Trophoblast cell (in vitro differentiated cells and primary cell): ENCODE measurements at regions not wholly inside any gene's neighbourhood (a gene's known extent, or its start where the extent isn't known, plus 50 kb on each side); places are given as distances from the start of the nearest gene placed in this dataset.

Experiments used
- DNase-seq, 2 donors: peaks; one replicate each; pipeline ENCODE4 v3.0.0-alpha.2; 2016
- H2AFZ ChIP-seq: 2 replicates; pipeline ENCODE4 v1.6.1; 2013; ENCODE audit warnings: low read length, moderate library complexity, mild to moderate bottlenecking; ENCODE audit not compliant: insufficient read depth, poor library complexity
- H2AK5ac ChIP-seq: 2 replicates; pipeline ENCODE4 v1.6.1; 2013; ENCODE audit warnings: mild to moderate bottlenecking, low read length
- H2BK120ac ChIP-seq: 2 replicates; pipeline ENCODE4 v1.6.1; 2013; ENCODE audit warnings: low read length, mild to moderate bottlenecking, moderate library complexity; ENCODE audit not compliant: insufficient read depth, poor library complexity
- H2BK12ac ChIP-seq: 2 replicates; pipeline ENCODE4 v1.6.1; 2013; ENCODE audit warnings: mild to moderate bottlenecking, low read length, moderate library complexity
- H2BK5ac ChIP-seq: 2 replicates; pipeline ENCODE4 v1.6.1; 2013; ENCODE audit warnings: low read length, low read depth, moderate library complexity, mild to moderate bottlenecking; ENCODE audit not compliant: poor library complexity
- H3K14ac ChIP-seq: 2 replicates; pipeline ENCODE4 v1.6.1; 2013; ENCODE audit warnings: mild to moderate bottlenecking, low read length
- H3K18ac ChIP-seq: 2 replicates; pipeline ENCODE4 v1.6.1; 2013; ENCODE audit warnings: mild to moderate bottlenecking, low read length
- H3K23ac ChIP-seq: 2 replicates; pipeline ENCODE4 v1.6.1; 2013; ENCODE audit warnings: low read length
- H3K27ac ChIP-seq: 2 replicates; pipeline ENCODE4 v1.5.1; 2013; ENCODE audit warnings: low read depth, mild to moderate bottlenecking, inconsistent platforms, low read length, moderate library complexity
- H3K27me3 ChIP-seq: 2 replicates; pipeline ENCODE4 v1.6.1; 2013; ENCODE audit warnings: inconsistent platforms, mild to moderate bottlenecking, low read length, moderate library complexity; ENCODE audit not compliant: insufficient read depth
- H3K36me3 ChIP-seq, 2 experiments: 1 replicate in 1 of 2; 2 replicates in 1 of 2; pipeline ENCODE4 v1.6.1; 2013; ENCODE audit warnings: low read length in 2 of 2, mild to moderate bottlenecking in 2 of 2, moderate library complexity in 1 of 2; ENCODE audit not compliant: insufficient read depth in 2 of 2, control insufficient read depth in 1 of 2
- H3K4ac ChIP-seq: 2 replicates; pipeline ENCODE4 v1.6.1; 2013; ENCODE audit warnings: low read depth, mild to moderate bottlenecking, low read length, moderate library complexity
- H3K4me1 ChIP-seq, 2 experiments: 1 replicate in 1 of 2; 2 replicates in 1 of 2; pipeline ENCODE4 v1.6.1; 2013; ENCODE audit warnings: low read length in 2 of 2, mild to moderate bottlenecking in 2 of 2, moderate library complexity in 1 of 2; ENCODE audit not compliant: insufficient read depth in 2 of 2, control insufficient read depth in 1 of 2
- H3K4me2 ChIP-seq: 2 replicates; pipeline ENCODE4 v1.6.1; 2013; ENCODE audit warnings: inconsistent platforms, mild to moderate bottlenecking, low read length, moderate library complexity
- H3K4me3 ChIP-seq: 2 replicates; pipeline ENCODE4 v1.5.1; 2013; ENCODE audit warnings: mild to moderate bottlenecking, low read depth, low read length, inconsistent platforms
- H3K79me1 ChIP-seq: one replicate; pipeline ENCODE4 v1.6.1; 2013; ENCODE audit warnings: low read length
- H3K79me2 ChIP-seq: 2 replicates; pipeline ENCODE4 v1.6.1; 2013; ENCODE audit warnings: low read length, mild to moderate bottlenecking; ENCODE audit not compliant: control insufficient read depth, insufficient read depth, poor library complexity
- H3K9ac ChIP-seq: 2 replicates; pipeline ENCODE4 v1.6.1; 2013; ENCODE audit warnings: mild to moderate bottlenecking, low read length
- H3K9me3 ChIP-seq: 2 replicates; pipeline ENCODE4 v1.6.1; 2013; ENCODE audit warnings: low read depth, mild to moderate bottlenecking, control low read depth, inconsistent platforms, low read length; ENCODE audit not compliant: insufficient read depth
- H4K12ac ChIP-seq: 2 replicates; pipeline ENCODE4 v1.6.1; 2013; ENCODE audit warnings: low read depth, mild to moderate bottlenecking, low read length, moderate library complexity
- H4K8ac ChIP-seq: 2 replicates; pipeline ENCODE4 v1.6.1; 2013; ENCODE audit warnings: low read depth, mild to moderate bottlenecking, low read length, moderate library complexity
- H4K91ac ChIP-seq: one replicate; pipeline ENCODE4 v1.6.1; 2013; ENCODE audit warnings: low read depth, mild to moderate bottlenecking, low read length, moderate library complexity
- WGBS: extraction: QIAGEN DNeasy Blood & Tissue Kit; methylation state at CpG from one replicate; pipeline ENCODE4 v1.1.7; 2013; ENCODE audit warnings: missing lambda C conversion rate; ENCODE audit not compliant: insufficient read length, insufficient coverage; ENCODE audit errors: extremely low coverage; 5-methylcytosine and 5-hydroxymethylcytosine counted together

DNA sequence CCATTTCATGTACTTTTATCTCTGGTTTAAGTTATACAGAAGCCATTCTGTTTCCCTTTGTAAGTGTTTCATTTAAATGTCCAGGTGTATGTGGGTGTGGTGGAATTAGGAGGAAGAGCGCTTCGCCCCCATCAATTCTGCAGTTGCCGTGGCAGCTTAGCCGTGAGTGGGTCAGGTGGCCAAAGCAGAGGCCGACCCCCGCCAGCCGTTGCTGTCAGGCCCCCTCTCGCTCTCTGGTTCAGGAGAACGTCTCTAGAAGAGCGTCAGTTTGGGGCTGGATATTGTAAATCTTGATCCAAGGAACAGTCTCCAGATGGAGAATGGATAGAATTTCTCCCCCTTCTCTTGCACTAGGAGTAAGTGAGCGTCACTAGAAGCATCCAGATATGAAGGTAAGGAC, 367.4 kb downstream of the FOXA2 start:
- Histone ChIP-seq H3K27ac (no peak overlapping the region), H3K9me3 (no peaks in the 10 kb centered on the region), H2BK120ac (no peak overlapping the region), H3K79me2 (no peaks in the 10 kb centered on the region), H3K18ac (no peak overlapping the region), H4K8ac (no peak overlapping the region), H3K79me1 (no peaks in the 10 kb centered on the region), H2BK12ac (no peak overlapping the region), H3K9ac (no peak overlapping the region), H2AK5ac (no peak overlapping the region), H3K4me1 (no peaks in the 10 kb centered on the region), H2BK5ac (no peak overlapping the region), H3K36me3 (no peaks in the 10 kb centered on the region), H4K91ac (no peak overlapping the region), H3K4me3 (no peak overlapping the region), H3K4me2 (no peak overlapping the region), H3K4ac (no peak overlapping the region), H3K14ac (no peak overlapping the region), H2AFZ (no peak overlapping the region), H4K12ac (no peak overlapping the region), H3K23ac (no peak overlapping the region), H3K27me3 (no peaks in the 10 kb centered on the region)
- WGBS: no CpG with 5 or more reads among the region's 11 CpGs
- no peak for DNase-seq

GRCh38 chr20:22214296-22214695, 370.1 kb downstream of the FOXA2 start:
- no peak overlapping the region for H3K4me3 ChIP-seq
- WGBS: no CpG with 5 or more reads among the region's 3 CpGs

DNA sequence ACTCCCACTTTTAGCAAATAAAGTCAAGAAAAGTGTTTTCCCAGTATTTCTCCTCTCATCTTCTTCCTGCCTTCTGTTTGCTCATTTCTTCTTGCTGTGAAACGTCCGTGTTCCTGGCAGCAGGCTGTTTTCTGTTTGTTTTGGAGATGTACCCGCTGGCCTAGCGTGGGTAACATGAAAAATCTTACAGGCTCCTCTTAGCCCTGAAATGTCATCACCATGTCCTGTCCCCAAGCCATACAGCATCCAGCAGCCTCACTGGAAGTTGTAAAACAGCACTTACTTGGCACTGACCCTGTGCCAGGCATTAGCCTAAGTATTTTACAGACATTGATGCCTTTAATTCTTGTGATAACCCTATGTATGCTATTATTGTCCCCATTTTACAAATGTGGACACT, 371.1 kb downstream of the FOXA2 start:
- Histone ChIP-seq H2AK5ac (no peak overlapping the region), H3K9me3 (no peaks in the 10 kb centered on the region), H2BK5ac (no peak overlapping the region), H3K18ac (no peak overlapping the region), H3K36me3 (no peaks in the 10 kb centered on the region), H3K14ac (no peak overlapping the region), H4K8ac (no peak overlapping the region), H2BK120ac (no peak overlapping the region), H3K4me3 (no peak overlapping the region), H3K9ac (no peak overlapping the region), H3K4me1 (no peaks in the 10 kb centered on the region), H3K79me1 (no peaks in the 10 kb centered on the region), H3K4me2 (no peak overlapping the region), H3K23ac (no peak overlapping the region), H4K12ac (no peak overlapping the region), H3K27me3 (no peaks in the 10 kb centered on the region), H2BK12ac (no peak overlapping the region), H3K79me2 (no peaks in the 10 kb centered on the region), H4K91ac (no peak overlapping the region), H3K27ac (no peak overlapping the region), H2AFZ (no peak overlapping the region), H3K4ac (no peak overlapping the region)
- no CpG with 5 or more reads among the region's 4 CpGs for WGBS
- DNase-seq: no peak

More at GRCh38 chr20:22214296-22214695, 370.1 kb downstream of the FOXA2 start:
- no peak for DNase-seq
- H3K14ac ChIP-seq: no peak overlapping the region
- H2BK120ac ChIP-seq: no peak overlapping the region
- H3K9ac ChIP-seq: no peak overlapping the region
- no peaks in the 10 kb centered on the region for H3K4me1 ChIP-seq
- no peak overlapping the region for H4K91ac ChIP-seq
- H3K18ac ChIP-seq: no peak overlapping the region
- H3K36me3 ChIP-seq: no peaks in the 10 kb centered on the region
- H3K27ac ChIP-seq: no peak overlapping the region
- H3K27me3 ChIP-seq: no peaks in the 10 kb centered on the region
- H2AK5ac ChIP-seq: no peak overlapping the region
- H2BK5ac ChIP-seq: no peak overlapping the region
- H3K79me2 ChIP-seq: no peaks in the 10 kb centered on the region
- no peak overlapping the region for H3K23ac ChIP-seq
- H2AFZ ChIP-seq: no peak overlapping the region
- no peak overlapping the region for H4K8ac ChIP-seq
- no peaks in the 10 kb centered on the region for H3K9me3 ChIP-seq
- H3K79me1 ChIP-seq: no peaks in the 10 kb centered on the region
- no peak overlapping the region for H2BK12ac ChIP-seq
- no peak overlapping the region for H4K12ac ChIP-seq
- H3K4ac ChIP-seq: no peak overlapping the region
- no peak overlapping the region for H3K4me2 ChIP-seq

GRCh38 chr20:22207280-22207679, 377.1 kb downstream of the FOXA2 start:
- no peak overlapping the region for H3K4ac ChIP-seq
- no peak overlapping the region for H3K27ac ChIP-seq
- H3K79me2 ChIP-seq: no peaks in the 10 kb centered on the region
- H3K9me3 ChIP-seq: no peaks in the 10 kb centered on the region
- no peak overlapping the region for H2AK5ac ChIP-seq
- H2BK120ac ChIP-seq: no peak overlapping the region
- no peak overlapping the region for H2BK5ac ChIP-seq
- H3K18ac ChIP-seq: no peak overlapping the region
- H3K23ac ChIP-seq: no peak overlapping the region
- no peak overlapping the region for H4K91ac ChIP-seq
- H3K36me3 ChIP-seq: no peaks in the 10 kb centered on the region
- DNase-seq: no peak
- no peak overlapping the region for H2BK12ac ChIP-seq
- no peak overlapping the region for H4K12ac ChIP-seq
- H3K14ac ChIP-seq: no peak overlapping the region
- no peak overlapping the region for H3K4me3 ChIP-seq
- no peak overlapping the region for H3K9ac ChIP-seq
- no peak overlapping the region for H3K4me2 ChIP-seq
- H3K79me1 ChIP-seq: no peaks in the 10 kb centered on the region
- H3K27me3 ChIP-seq: no peaks in the 10 kb centered on the region
- no peak overlapping the region for H2AFZ ChIP-seq
- H4K8ac ChIP-seq: no peak overlapping the region
- no peaks in the 10 kb centered on the region for H3K4me1 ChIP-seq
